ENCODE measurements at regions not wholly inside any gene's neighbourhood (a gene's known extent, or its start where the extent isn't known, plus 50 kb on each side); places are given as distances from the start of the nearest gene placed in this dataset.
"Not testable (repeated sequence)": the region's sequence is repeated elsewhere in the genome, so short reads cannot be mapped to it uniquely, and the experiment has no call there.

DNA sequence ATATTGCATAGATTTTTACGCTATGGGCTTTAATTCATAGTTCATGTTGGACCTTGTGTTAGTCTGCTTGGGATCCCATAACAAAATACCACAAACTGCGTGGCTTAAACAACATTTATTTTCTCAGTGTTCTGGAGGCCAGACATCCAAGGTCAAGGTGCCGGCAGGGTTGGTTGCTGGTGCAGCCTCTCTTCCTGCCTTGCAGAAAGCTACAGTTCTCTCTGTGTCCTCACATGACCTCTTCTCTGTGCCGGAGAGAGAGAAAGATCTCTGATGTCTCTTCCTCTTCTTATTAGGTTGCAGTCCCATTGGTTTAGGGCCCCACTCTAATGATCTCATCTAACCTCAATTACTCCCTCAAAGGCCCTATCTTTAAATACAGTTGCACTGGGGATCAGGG is 170.5 kb downstream of the IPO8 start:
- Histone ChIP-seq H4K20me1 (ENCODE audit: control insufficient read depth, insufficient read depth, low read length, poor library complexity, severe bottlenecking) (no peaks in the 10 kb centered on the region), H3K9ac (ENCODE audit: low read length) (no peak overlapping the region), H3K4me1 (ENCODE audit: control insufficient read depth in 2 of 2, insufficient read depth in 2 of 2, low read length in 2 of 2) (no peaks in the 10 kb centered on the region), H2AFZ (ENCODE audit: insufficient read depth, low read depth, low read length, poor library complexity, severe bottlenecking) (no peak overlapping the region), H3K36me3 (replicated peaks in 1 of 2; ENCODE audit: control extremely low read depth in 1 of 2, control insufficient read depth in 1 of 2, extremely low read depth in 1 of 2, insufficient read depth in 2 of 2, low read length in 1 of 2) (no peaks in the 10 kb centered on the region), H3K79me2 (ENCODE audit: control insufficient read depth, insufficient read depth, low read length) (no peaks in the 10 kb centered on the region), H3K9me3 (ENCODE audit: control extremely low read depth in 1 of 3, control insufficient read depth in 2 of 3, insufficient read depth in 1 of 3, low read length in 2 of 3) (no peaks in the 10 kb centered on the region), H3K4me2 (replicated peaks; ENCODE audit: low read depth, low read length, poor library complexity, severe bottlenecking) (no peak overlapping the region), H3K27me3 (replicated peaks in 1 of 4; ENCODE audit: control extremely low read depth in 1 of 4, control insufficient read depth in 3 of 4, insufficient read depth in 4 of 4, low read length in 3 of 4) (no peaks in the 10 kb centered on the region), H3K4me3 (ENCODE audit: control extremely low read depth in 1 of 5, extremely low read depth in 1 of 5, insufficient read depth in 1 of 5, low read depth in 2 of 5, low read length in 4 of 5) (no peak overlapping the region), H3K27ac (ENCODE audit: low read length in 2 of 2) (no peak overlapping the region)
- CTCF ChIA-PET: no interaction called here
- POLR2A ChIA-PET: no interaction called here
- Mint-ChIP-seq H3K27me3 (peaks cover 5% of the 10 kb centered on the region), H3K4me3 (no peak overlapping the region), H3K27ac (no peak overlapping the region), H3K4me1 (no peaks in the 10 kb centered on the region), H3K9me3 (ENCODE audit: insufficient read depth) (no peaks in the 10 kb centered on the region)
- 100% methylated on average over 2 of the region's 4 CpGs for WGBS (ENCODE audit: insufficient coverage)
- no peak for ATAC-seq (ENCODE audit: low read depth)
- no peak for TF ChIP-seq EZH2 (IDR thresholded peaks at IDR 0.05; ENCODE audit: borderline replicate concordance, insufficient read depth, low read depth, low read length, poor library complexity, severe bottlenecking)
- TF ChIP-seq, protein P1, sequence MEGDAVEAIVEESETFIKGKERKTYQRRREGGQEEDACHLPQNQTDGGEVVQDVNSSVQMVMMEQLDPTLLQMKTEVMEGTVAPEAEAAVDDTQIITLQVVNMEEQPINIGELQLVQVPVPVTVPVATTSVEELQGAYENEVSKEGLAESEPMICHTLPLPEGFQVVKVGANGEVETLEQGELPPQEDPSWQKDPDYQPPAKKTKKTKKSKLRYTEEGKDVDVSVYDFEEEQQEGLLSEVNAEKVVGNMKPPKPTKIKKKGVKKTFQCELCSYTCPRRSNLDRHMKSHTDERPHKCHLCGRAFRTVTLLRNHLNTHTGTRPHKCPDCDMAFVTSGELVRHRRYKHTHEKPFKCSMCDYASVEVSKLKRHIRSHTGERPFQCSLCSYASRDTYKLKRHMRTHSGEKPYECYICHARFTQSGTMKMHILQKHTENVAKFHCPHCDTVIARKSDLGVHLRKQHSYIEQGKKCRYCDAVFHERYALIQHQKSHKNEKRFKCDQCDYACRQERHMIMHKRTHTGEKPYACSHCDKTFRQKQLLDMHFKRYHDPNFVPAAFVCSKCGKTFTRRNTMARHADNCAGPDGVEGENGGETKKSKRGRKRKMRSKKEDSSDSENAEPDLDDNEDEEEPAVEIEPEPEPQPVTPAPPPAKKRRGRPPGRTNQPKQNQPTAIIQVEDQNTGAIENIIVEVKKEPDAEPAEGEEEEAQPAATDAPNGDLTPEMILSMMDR (IDR thresholded peaks at IDR 0.05): no peak
- intact Hi-C loops (cut with micrococcal nuclease): no loop called here
- DNase-seq: no peak

DNA sequence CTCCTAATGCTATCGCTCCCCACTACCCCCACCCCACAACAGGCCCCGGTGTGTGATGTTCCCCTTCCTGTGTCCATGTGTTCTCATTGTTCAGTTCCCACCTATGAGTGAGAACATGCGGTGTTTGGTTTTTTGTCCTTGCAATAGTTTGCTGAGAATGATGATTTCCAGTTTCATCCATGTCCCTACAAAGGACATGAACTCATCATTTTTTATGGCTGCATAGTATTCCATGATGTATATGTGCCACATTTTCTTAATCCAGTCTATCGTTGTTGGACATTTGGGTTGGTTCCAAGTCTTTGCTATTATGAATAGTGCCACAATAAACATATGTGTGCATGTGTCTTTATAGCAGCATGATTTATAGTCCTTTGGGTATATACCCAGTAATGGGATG is 175.4 kb downstream of the IPO8 start:
- H3K4me1 Mint-ChIP-seq; intact Hi-C loops (cut with micrococcal nuclease); H3K4me3 ChIP-seq (ENCODE audit: control extremely low read depth in 1 of 5, extremely low read depth in 1 of 5, insufficient read depth in 1 of 5, low read depth in 2 of 5, low read length in 4 of 5); DNase-seq; H3K9ac ChIP-seq (ENCODE audit: low read length); H2AFZ ChIP-seq (ENCODE audit: insufficient read depth, low read depth, low read length, poor library complexity, severe bottlenecking); H3K27me3 Mint-ChIP-seq; H3K4me2 ChIP-seq (replicated peaks; ENCODE audit: low read depth, low read length, poor library complexity, severe bottlenecking); H3K4me3 Mint-ChIP-seq; H4K20me1 ChIP-seq (ENCODE audit: control insufficient read depth, insufficient read depth, low read length, poor library complexity, severe bottlenecking); CTCF ChIA-PET; H3K79me2 ChIP-seq (ENCODE audit: control insufficient read depth, insufficient read depth, low read length); H3K9me3 ChIP-seq (ENCODE audit: control extremely low read depth in 1 of 3, control insufficient read depth in 2 of 3, insufficient read depth in 1 of 3, low read length in 2 of 3); H3K27ac Mint-ChIP-seq; H3K27me3 ChIP-seq (replicated peaks in 1 of 4; ENCODE audit: control extremely low read depth in 1 of 4, control insufficient read depth in 3 of 4, insufficient read depth in 4 of 4, low read length in 3 of 4); POLR2A ChIA-PET; ATAC-seq (ENCODE audit: low read depth); H3K9me3 Mint-ChIP-seq (ENCODE audit: insufficient read depth); H3K36me3 ChIP-seq (replicated peaks in 1 of 2; ENCODE audit: control extremely low read depth in 1 of 2, control insufficient read depth in 1 of 2, extremely low read depth in 1 of 2, insufficient read depth in 2 of 2, low read length in 1 of 2); H3K27ac ChIP-seq (ENCODE audit: low read length in 2 of 2); H3K4me1 ChIP-seq (ENCODE audit: control insufficient read depth in 2 of 2, insufficient read depth in 2 of 2, low read length in 2 of 2): not testable (repeated sequence)
- WGBS (ENCODE audit: insufficient coverage): no CpG with 5 or more reads among the region's 4 CpGs
